ENCODE measurements at regions not wholly inside any gene's neighbourhood (a gene's known extent, or its start where the extent isn't known, plus 50 kb on each side); places are given as distances from the start of the nearest gene placed in this dataset.

DNA sequence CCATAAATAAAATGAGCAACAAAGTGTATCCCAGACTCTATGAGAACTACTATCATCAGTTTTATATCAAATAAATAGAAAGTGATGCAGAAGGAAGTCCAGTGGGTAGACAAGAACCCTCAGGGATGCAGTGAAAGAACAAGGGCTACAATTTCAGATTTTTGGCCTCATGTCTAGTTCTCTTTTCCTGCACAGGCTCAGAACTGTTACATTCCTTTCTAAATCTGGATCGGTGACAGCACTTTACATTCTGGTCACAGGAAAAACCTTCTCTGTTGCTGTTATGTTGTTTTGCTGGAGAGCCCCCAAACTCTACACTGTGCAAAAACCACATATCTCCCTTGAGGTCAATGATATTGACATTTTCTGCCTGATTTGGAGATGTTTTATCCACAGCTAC lies 108.8 kb upstream of the ANO5 start:
- peaks cover 0 to 3% (median 0%) of the 10 kb centered on the region in 5 donors for H3K4me1 ChIP-seq (ENCODE audit: control insufficient read depth in 5 of 5, insufficient read depth in 5 of 5, low read length in 5 of 5)
- ATAC-seq (ENCODE audit: insufficient read depth, low FRiP score): no peak
- peak in 1 of 3 donors; percentile 1 for DNase-seq
- no peak overlapping the region for H3K4me3 ChIP-seq
- no peak overlapping the region for H3K9ac ChIP-seq (ENCODE audit: insufficient read depth in 1 of 2, low read length in 2 of 2)
- no peaks in the 10 kb centered on the region for H3K27me3 ChIP-seq (ENCODE audit: control insufficient read depth in 3 of 3, insufficient read depth in 3 of 3, low read length in 2 of 3)
- TF ChIP-seq, protein P1, sequence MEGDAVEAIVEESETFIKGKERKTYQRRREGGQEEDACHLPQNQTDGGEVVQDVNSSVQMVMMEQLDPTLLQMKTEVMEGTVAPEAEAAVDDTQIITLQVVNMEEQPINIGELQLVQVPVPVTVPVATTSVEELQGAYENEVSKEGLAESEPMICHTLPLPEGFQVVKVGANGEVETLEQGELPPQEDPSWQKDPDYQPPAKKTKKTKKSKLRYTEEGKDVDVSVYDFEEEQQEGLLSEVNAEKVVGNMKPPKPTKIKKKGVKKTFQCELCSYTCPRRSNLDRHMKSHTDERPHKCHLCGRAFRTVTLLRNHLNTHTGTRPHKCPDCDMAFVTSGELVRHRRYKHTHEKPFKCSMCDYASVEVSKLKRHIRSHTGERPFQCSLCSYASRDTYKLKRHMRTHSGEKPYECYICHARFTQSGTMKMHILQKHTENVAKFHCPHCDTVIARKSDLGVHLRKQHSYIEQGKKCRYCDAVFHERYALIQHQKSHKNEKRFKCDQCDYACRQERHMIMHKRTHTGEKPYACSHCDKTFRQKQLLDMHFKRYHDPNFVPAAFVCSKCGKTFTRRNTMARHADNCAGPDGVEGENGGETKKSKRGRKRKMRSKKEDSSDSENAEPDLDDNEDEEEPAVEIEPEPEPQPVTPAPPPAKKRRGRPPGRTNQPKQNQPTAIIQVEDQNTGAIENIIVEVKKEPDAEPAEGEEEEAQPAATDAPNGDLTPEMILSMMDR (IDR thresholded peaks at IDR 0.05; ENCODE audit: control extremely low read depth, extremely low read depth): no peak
- peaks cover 0 to under 1% (median 0%) of the 10 kb centered on the region in 4 donors for H3K9me3 ChIP-seq (ENCODE audit: control insufficient read depth in 4 of 4, insufficient read depth in 3 of 4, low read length in 3 of 4)
- WGBS, 2 donors: 40 to 64% methylated on average over 1 of the region's 1 CpG
- H3K36me3 ChIP-seq (ENCODE audit: control insufficient read depth in 4 of 4, insufficient read depth in 4 of 4, low read length in 4 of 4): no peaks in the 10 kb centered on the region
- H3K27ac ChIP-seq (ENCODE audit: low read depth in 1 of 2, low read length in 1 of 2): no peak overlapping the region

DNA sequence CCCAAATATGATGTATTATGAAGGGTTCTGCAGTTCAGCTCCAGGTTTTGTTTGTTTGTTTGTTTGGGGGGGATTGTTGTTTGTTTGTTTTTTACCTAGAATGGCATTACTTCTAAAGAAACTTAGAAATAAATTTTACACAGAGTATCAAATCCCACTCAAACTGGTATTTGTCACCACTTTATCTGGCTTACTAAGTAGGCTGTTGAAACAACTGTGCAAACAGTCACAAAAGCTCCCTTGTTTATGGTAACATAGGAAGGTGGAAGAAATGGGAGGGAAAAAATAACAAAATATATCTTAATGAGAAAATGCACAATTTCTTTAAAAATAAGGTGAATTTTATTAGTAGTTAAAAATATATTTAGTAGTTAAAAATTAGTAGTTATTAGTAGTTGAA lies 108.3 kb upstream of the ANO5 start:
- ATAC-seq (ENCODE audit: insufficient read depth, low FRiP score) (no peak), DNase-seq (no peak)
- H3K9me3 ChIP-seq (ENCODE audit: control insufficient read depth in 4 of 4, insufficient read depth in 3 of 4, low read length in 3 of 4): peaks cover 0 to 2% (median 0%) of the 10 kb centered on the region in 4 donors
- TF ChIP-seq, protein P1 (IDR thresholded peaks at IDR 0.05; ENCODE audit: control extremely low read depth, extremely low read depth): no peak
- no peak overlapping the region for H3K9ac ChIP-seq (ENCODE audit: insufficient read depth in 1 of 2, low read length in 2 of 2)
- H3K4me3 ChIP-seq: no peak overlapping the region
- H3K27me3 ChIP-seq (ENCODE audit: control insufficient read depth in 3 of 3, insufficient read depth in 3 of 3, low read length in 2 of 3): no peaks in the 10 kb centered on the region
- no peaks in the 10 kb centered on the region for H3K36me3 ChIP-seq (ENCODE audit: control insufficient read depth in 4 of 4, insufficient read depth in 4 of 4, low read length in 4 of 4)
- no peak overlapping the region for H3K27ac ChIP-seq (ENCODE audit: low read depth in 1 of 2, low read length in 1 of 2)
- H3K4me1 ChIP-seq (ENCODE audit: control insufficient read depth in 5 of 5, insufficient read depth in 5 of 5, low read length in 5 of 5): peaks cover 0 to 3% (median 0%) of the 10 kb centered on the region in 5 donors

DNA sequence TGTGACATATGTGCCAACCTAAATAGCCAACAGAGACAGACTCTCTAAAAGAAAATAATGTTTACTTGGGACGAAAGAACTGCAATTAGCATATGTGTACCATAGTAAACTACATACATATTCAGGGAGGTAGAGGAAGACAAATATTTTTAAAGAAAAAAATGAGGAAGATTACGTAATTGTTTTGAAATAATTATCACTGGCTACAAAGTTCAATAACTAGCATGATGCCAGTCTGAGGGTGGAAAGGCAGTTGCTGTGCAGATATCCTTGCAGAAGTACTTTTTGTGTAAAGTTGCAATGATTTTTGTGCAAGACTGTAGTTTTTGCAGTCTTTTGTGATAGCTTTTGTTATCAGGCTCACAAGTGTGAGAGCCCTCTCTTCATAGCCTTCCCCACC lies 103.3 kb upstream of the ANO5 start:
- 89 to 91% methylated on average over 2 of the region's 2 CpGs for WGBS, 2 donors
- H3K9me3 ChIP-seq (ENCODE audit: control insufficient read depth in 4 of 4, insufficient read depth in 3 of 4, low read length in 3 of 4): peaks cover 0 to 4% (median 0%) of the 10 kb centered on the region in 4 donors
- ATAC-seq (ENCODE audit: insufficient read depth, low FRiP score): no peak
- no peak overlapping the region for H3K4me3 ChIP-seq
- H3K27ac ChIP-seq (ENCODE audit: low read depth in 1 of 2, low read length in 1 of 2): no peak overlapping the region
- no peaks in the 10 kb centered on the region for H3K36me3 ChIP-seq (ENCODE audit: control insufficient read depth in 4 of 4, insufficient read depth in 4 of 4, low read length in 4 of 4)
- H3K27me3 ChIP-seq (ENCODE audit: control insufficient read depth in 3 of 3, insufficient read depth in 3 of 3, low read length in 2 of 3): no peaks in the 10 kb centered on the region
- no peak overlapping the region for H3K9ac ChIP-seq (ENCODE audit: insufficient read depth in 1 of 2, low read length in 2 of 2)
- TF ChIP-seq, protein P1 (IDR thresholded peaks at IDR 0.05; ENCODE audit: control extremely low read depth, extremely low read depth): no peak
- no peaks in the 10 kb centered on the region for H3K4me1 ChIP-seq (ENCODE audit: control insufficient read depth in 5 of 5, insufficient read depth in 5 of 5, low read length in 5 of 5)
- no peak for DNase-seq

DNA sequence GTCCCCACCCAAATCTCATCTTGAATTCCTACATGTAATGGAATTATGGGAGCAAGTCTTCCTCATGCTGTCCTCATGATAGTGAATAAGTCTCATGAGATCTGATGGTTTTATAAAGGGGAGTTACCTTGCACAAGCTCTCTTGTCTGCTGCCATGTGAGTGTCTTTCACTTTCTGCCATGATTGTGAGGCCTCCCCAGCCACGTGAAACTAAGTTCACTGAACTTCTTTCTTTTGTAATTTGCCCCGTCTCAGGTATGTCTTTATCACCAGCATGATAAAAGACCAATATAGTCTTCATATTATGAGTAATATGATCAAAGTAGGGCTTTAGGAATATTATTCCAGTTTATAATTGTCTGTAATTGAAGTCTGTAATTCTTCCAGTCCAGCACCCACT lies 86.3 kb upstream of the ANO5 start:
- no peak for ATAC-seq (ENCODE audit: insufficient read depth, low FRiP score)
- WGBS, 2 donors: 67 to 70% methylated on average over 2 of the region's 2 CpGs
- Histone ChIP-seq H3K27me3 (ENCODE audit: control insufficient read depth in 3 of 3, insufficient read depth in 3 of 3, low read length in 2 of 3) (no peaks in the 10 kb centered on the region), H3K9ac (ENCODE audit: insufficient read depth in 1 of 2, low read length in 2 of 2) (no peak overlapping the region), H3K27ac (ENCODE audit: low read depth in 1 of 2, low read length in 1 of 2) (no peak overlapping the region), H3K36me3 (ENCODE audit: control insufficient read depth in 4 of 4, insufficient read depth in 4 of 4, low read length in 4 of 4) (no peaks in the 10 kb centered on the region), H3K4me3 (no peak overlapping the region), H3K9me3 (ENCODE audit: control insufficient read depth in 4 of 4, insufficient read depth in 3 of 4, low read length in 3 of 4) (no peaks in the 10 kb centered on the region), H3K4me1 (ENCODE audit: control insufficient read depth in 5 of 5, insufficient read depth in 5 of 5, low read length in 5 of 5) (no peaks in the 10 kb centered on the region)
- no peak for DNase-seq
- TF ChIP-seq, protein P1 (IDR thresholded peaks at IDR 0.05; ENCODE audit: control extremely low read depth, extremely low read depth): no peak
